Astrocyte (in vitro differentiated cells and primary cell): ENCODE measurements at regions not wholly inside any gene's neighbourhood (a gene's known extent, or its start where the extent isn't known, plus 50 kb on each side); places are given as distances from the start of the nearest gene placed in this dataset.

Experiments
- DNase-seq: peaks from one replicate; pipeline ENCODE4 v3.0.0-alpha.2; 2010; ENCODE audit warnings: low read depth
- FAIRE-seq: peaks from 2 replicates; lab custom pipeline; 2011; peaks lifted over from hg19 to GRCh38; lab: Jason Lieb, UNC
- H2AFZ ChIP-seq: 2 replicates; pipeline ENCODE4 v1.6.0; 2012; ENCODE audit warnings: low read depth, low read length, inconsistent platforms
- H3K27ac ChIP-seq: 2 replicates; pipeline ENCODE4 v1.5.1; 2011; ENCODE audit warnings: low read depth, low read length, inconsistent platforms
- H3K27me3 ChIP-seq: 2 replicates; pipeline ENCODE4 v1.6.0; 2011; ENCODE audit warnings: low read length, inconsistent platforms; ENCODE audit not compliant: insufficient read depth
- H3K36me3 ChIP-seq: 2 replicates; pipeline ENCODE4 v1.5.1; 2011; ENCODE audit warnings: low read length, inconsistent platforms; ENCODE audit not compliant: insufficient read depth
- H3K4me1 ChIP-seq: 2 replicates; pipeline ENCODE4 v1.5.1; 2011; ENCODE audit warnings: low read length, inconsistent platforms; ENCODE audit not compliant: insufficient read depth
- H3K4me2 ChIP-seq: 2 replicates; pipeline ENCODE4 v1.6.0; 2012; ENCODE audit warnings: low read length, inconsistent platforms
- H3K4me3 ChIP-seq: 2 replicates; pipeline ENCODE4 v1.5.1; 2011; ENCODE audit warnings: low read depth, mild to moderate bottlenecking, low read length, inconsistent platforms; ENCODE audit not compliant: insufficient read depth
- H3K79me2 ChIP-seq: 2 replicates; pipeline ENCODE4 v1.6.0; 2012; ENCODE audit warnings: mild to moderate bottlenecking, low read length, inconsistent platforms; ENCODE audit not compliant: insufficient read depth
- H3K9ac ChIP-seq: 2 replicates; pipeline ENCODE4 v1.6.0; 2012; ENCODE audit warnings: mild to moderate bottlenecking, low read length, inconsistent platforms
- H3K9me3 ChIP-seq: 2 replicates; pipeline ENCODE4 v1.5.1; 2012; ENCODE audit warnings: low read depth, mild to moderate bottlenecking, low read length, inconsistent platforms; ENCODE audit not compliant: insufficient read depth
- H4K20me1 ChIP-seq: 2 replicates; pipeline ENCODE4 v1.6.0; 2012; ENCODE audit warnings: low read length, inconsistent platforms; ENCODE audit not compliant: insufficient read depth
- H3K27ac Mint-ChIP-seq: one replicate; pipeline ENCODE4 v1.8.0; 2021; ENCODE audit warnings: mild to moderate bottlenecking, mixed read lengths; ENCODE audit not compliant: unreplicated experiment
- H3K27me3 Mint-ChIP-seq: one replicate; pipeline ENCODE4 v1.8.0; 2021; ENCODE audit warnings: low read depth, mixed read lengths; ENCODE audit not compliant: unreplicated experiment
- H3K36me3 Mint-ChIP-seq: one replicate; pipeline ENCODE4 v1.8.0; 2021; ENCODE audit warnings: low read depth, mixed read lengths; ENCODE audit not compliant: unreplicated experiment
- H3K4me1 Mint-ChIP-seq: one replicate; pipeline ENCODE4 v1.8.0; 2021; ENCODE audit warnings: low read depth, mixed read lengths; ENCODE audit not compliant: unreplicated experiment
- H3K4me3 Mint-ChIP-seq: one replicate; pipeline ENCODE4 v1.8.0; 2021; ENCODE audit warnings: mild to moderate bottlenecking, moderate library complexity, mixed read lengths; ENCODE audit not compliant: unreplicated experiment
- H3K9me3 Mint-ChIP-seq: one replicate; pipeline ENCODE4 v1.8.0; 2021; ENCODE audit warnings: mild to moderate bottlenecking, mixed read lengths; ENCODE audit not compliant: unreplicated experiment
- CTCF ChIP-seq: IDR thresholded peaks from 2 replicates; pipeline ENCODE4 v1.5.1; 2011; ENCODE audit warnings: low read depth, mild to moderate bottlenecking, inconsistent platforms, low read length, moderate library complexity; ENCODE audit not compliant: insufficient read depth
- EZH2 ChIP-seq: IDR thresholded peaks from 2 replicates; pipeline ENCODE4 v1.6.1; 2012; ENCODE audit warnings: mild to moderate bottlenecking, low read length, inconsistent platforms; ENCODE audit not compliant: insufficient read depth

DNA sequence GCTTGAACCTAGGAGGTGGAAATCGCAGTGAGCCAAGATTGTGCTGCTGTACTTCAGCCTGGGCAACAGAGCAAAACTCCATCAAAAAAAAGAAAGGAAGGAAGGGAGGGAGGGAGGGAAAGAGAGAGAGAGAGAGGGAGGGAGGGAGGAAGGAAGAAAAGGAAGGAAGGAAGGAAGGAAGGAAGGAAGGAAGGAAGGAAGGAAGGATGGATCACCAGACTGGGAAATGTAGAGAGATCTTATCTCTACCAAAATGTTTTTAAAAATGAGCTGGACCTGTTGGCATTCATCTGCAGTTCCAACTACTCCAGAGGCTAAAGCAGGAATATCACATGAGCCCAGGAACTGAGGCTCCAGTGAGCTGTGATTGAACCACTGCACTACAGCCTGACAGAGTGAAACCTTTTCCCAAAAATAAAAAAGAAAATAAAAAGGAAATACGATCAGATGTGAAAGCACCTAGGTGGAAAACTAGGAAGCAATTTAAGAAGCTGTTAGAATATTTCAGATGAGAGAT, 239.4 kb downstream of the CDH7 start:
- H3K27me3 Mint-ChIP-seq = no peaks in the 10 kb centered on the region
- FAIRE-seq (no peak), DNase-seq (no peak)

DNA sequence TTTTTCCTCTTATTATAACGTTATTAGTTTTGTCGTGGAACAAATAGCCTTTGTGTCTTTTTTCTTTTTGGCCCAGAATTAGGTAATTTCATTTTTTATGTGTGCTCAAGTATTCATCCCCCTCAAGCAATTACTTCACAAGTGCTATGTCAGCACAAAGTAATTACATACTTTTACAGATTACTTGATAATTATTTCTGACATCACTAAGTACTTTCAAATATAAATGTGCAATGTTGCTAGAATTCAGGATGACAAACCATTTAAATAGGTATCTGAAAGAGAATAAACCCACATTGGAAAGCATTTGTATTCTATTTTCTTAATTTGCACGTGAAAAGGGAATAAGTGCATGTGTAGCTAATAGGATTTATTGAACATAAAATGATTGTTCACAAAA, 238.2 kb downstream of the CDH7 start:
- Histone ChIP-seq H3K27ac (no peak overlapping the region), H3K27me3 (no peaks in the 10 kb centered on the region), H2AFZ (no peak overlapping the region), H3K4me2 (no peak overlapping the region), H3K4me1 (no peaks in the 10 kb centered on the region), H3K79me2 (no peaks in the 10 kb centered on the region), H4K20me1 (no peaks in the 10 kb centered on the region), H3K9ac (no peak overlapping the region), H3K9me3 (no peaks in the 10 kb centered on the region), H3K36me3 (no peaks in the 10 kb centered on the region), H3K4me3 (no peak overlapping the region)
- FAIRE-seq (no peak), DNase-seq (no peak)
- no peak for TF ChIP-seq EZH2
- no peak for TF ChIP-seq CTCF
- Mint-ChIP-seq H3K27ac (no peak overlapping the region), H3K4me1 (peaks cover 1% of the 10 kb centered on the region), H3K27me3 (no peaks in the 10 kb centered on the region), H3K36me3 (no peaks in the 10 kb centered on the region), H3K4me3 (no peak overlapping the region), H3K9me3 (no peaks in the 10 kb centered on the region)

More for the DNA sequence above, 239.4 kb downstream of the CDH7 start:
- no peak overlapping the region for H3K27ac Mint-ChIP-seq
- no peak overlapping the region for H3K4me3 Mint-ChIP-seq
- no peaks in the 10 kb centered on the region for H3K4me1 ChIP-seq
- H2AFZ ChIP-seq = no peak overlapping the region
- H3K9ac ChIP-seq = no peak overlapping the region
- no peaks in the 10 kb centered on the region for H3K36me3 Mint-ChIP-seq
- no peaks in the 10 kb centered on the region for H3K27me3 ChIP-seq
- H3K9me3 Mint-ChIP-seq = no peaks in the 10 kb centered on the region
- H3K4me1 Mint-ChIP-seq = peaks cover 3% of the 10 kb centered on the region
- no peaks in the 10 kb centered on the region for H3K9me3 ChIP-seq
- no peak overlapping the region for H3K4me2 ChIP-seq
- no peaks in the 10 kb centered on the region for H3K79me2 ChIP-seq
- H3K27ac ChIP-seq = no peak overlapping the region
- TF ChIP-seq CTCF (no peak), EZH2 (no peak)
- H3K4me3 ChIP-seq = no peak overlapping the region
- H3K36me3 ChIP-seq = no peaks in the 10 kb centered on the region
- H4K20me1 ChIP-seq = no peaks in the 10 kb centered on the region

GRCh38 chr18:65988386-65988785, 237.6 kb downstream of the CDH7 start:
- Mint-ChIP-seq H3K4me3 (no peak overlapping the region), H3K4me1 (no peaks in the 10 kb centered on the region), H3K36me3 (no peaks in the 10 kb centered on the region), H3K27me3 (no peaks in the 10 kb centered on the region), H3K9me3 (no peaks in the 10 kb centered on the region), H3K27ac (no peak overlapping the region)
- no peaks in the 10 kb centered on the region for H3K36me3 ChIP-seq
- H3K79me2 ChIP-seq = no peaks in the 10 kb centered on the region
- no peaks in the 10 kb centered on the region for H3K27me3 ChIP-seq
- no peak overlapping the region for H3K27ac ChIP-seq
- H3K4me3 ChIP-seq = no peak overlapping the region
- H3K9me3 ChIP-seq = no peaks in the 10 kb centered on the region
- H3K9ac ChIP-seq = no peak overlapping the region
- FAIRE-seq (no peak), DNase-seq (no peak)
- no peak for TF ChIP-seq CTCF
- no peak for TF ChIP-seq EZH2
- H4K20me1 ChIP-seq = no peaks in the 10 kb centered on the region
- no peak overlapping the region for H3K4me2 ChIP-seq
- H2AFZ ChIP-seq = no peak overlapping the region
- no peaks in the 10 kb centered on the region for H3K4me1 ChIP-seq
